ENCODE measurements at regions not wholly inside any gene's neighbourhood (a gene's known extent, or its start where the extent isn't known, plus 50 kb on each side); places are given as distances from the start of the nearest gene placed in this dataset.

DNA sequence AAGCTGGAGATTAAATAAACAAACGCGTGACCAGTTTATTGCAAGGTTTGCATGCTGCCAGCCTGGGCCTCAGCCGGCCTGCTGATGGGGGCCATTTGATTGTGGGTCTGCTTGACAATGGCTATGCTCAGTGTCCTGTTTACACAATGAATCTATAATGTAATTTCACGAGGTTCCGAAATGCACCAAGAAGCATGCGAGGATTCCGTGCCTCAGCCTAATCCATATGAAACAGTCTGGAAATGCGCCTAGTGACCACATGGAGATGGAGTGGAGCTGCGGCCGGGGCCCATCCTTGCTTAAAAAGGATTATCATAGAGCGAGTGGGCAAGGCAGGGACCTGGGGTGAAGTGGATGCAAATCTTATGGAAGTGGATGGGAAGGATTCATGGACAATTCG is 382.4 kb downstream of the CDK5RAP2 start:
- TF ChIP-seq CTCF (IDR thresholded peaks at IDR 0.05; ENCODE audit: extremely low read depth in 1 of 2, insufficient read depth in 1 of 2, low read depth in 1 of 2, low read length in 2 of 2) = no peak
- TF ChIP-seq POLR2AphosphoS5 (IDR thresholded peaks at IDR 0.05; ENCODE audit: insufficient read depth, low read depth, low read length) = no peak
- no peak for TF ChIP-seq EZH2 (IDR thresholded peaks at IDR 0.05; ENCODE audit: borderline replicate concordance, low read depth, low read length, severe bottlenecking)
- no peak for TF ChIP-seq POLR2A (IDR thresholded peaks at IDR 0.05; ENCODE audit: low read depth, low read length)
- TF ChIP-seq FOS (IDR thresholded peaks at IDR 0.05; ENCODE audit: borderline replicate concordance, insufficient read depth, low read length) = no peak
- TF ChIP-seq MAX (IDR thresholded peaks at IDR 0.05; ENCODE audit: insufficient read depth, insufficient read length) = no peak
- no peak for TF ChIP-seq MYC (IDR thresholded peaks at IDR 0.05; ENCODE audit: low read depth, low read length)
- no peak for TF ChIP-seq GATA2 (IDR thresholded peaks at IDR 0.05; ENCODE audit: insufficient read depth, insufficient read length, low read depth, low read length)
- no peak for TF ChIP-seq JUN (IDR thresholded peaks at IDR 0.05; ENCODE audit: borderline replicate concordance, insufficient read depth, insufficient read length, low read depth)

Measured in endothelial cell of umbilical vein (primary cell).